ENCODE measurements at regions not wholly inside any gene's neighbourhood (a gene's known extent, or its start where the extent isn't known, plus 50 kb on each side); places are given as distances from the start of the nearest gene placed in this dataset.

- no peak for TF ChIP-seq ZNF70 (CRISPR knock-in tag; IDR thresholded peaks at IDR 0.05)
- TF ChIP-seq PATZ1 (CRISPR knock-in tag; IDR thresholded peaks at IDR 0.05; ENCODE audit: borderline replicate concordance), result no peak
- TF ChIP-seq TSHZ2 (CRISPR knock-in tag; IDR thresholded peaks at IDR 0.05), result no peak
- no peak for TF ChIP-seq BACH2 (CRISPR knock-in tag; IDR thresholded peaks at IDR 0.05; ENCODE audit: borderline replicate concordance)
- no peak for TF ChIP-seq ESRRG (CRISPR knock-in tag; IDR thresholded peaks at IDR 0.05)
- no peak for TF ChIP-seq PPARA (CRISPR knock-in tag; IDR thresholded peaks at IDR 0.05; ENCODE audit: borderline replicate concordance)
- no peak for TF ChIP-seq SNAI2 (CRISPR knock-in tag; IDR thresholded peaks at IDR 0.05)
- TF ChIP-seq ZFP3 (CRISPR knock-in tag; IDR thresholded peaks at IDR 0.05), result no peak
- TF ChIP-seq GLIS3 (CRISPR knock-in tag; IDR thresholded peaks at IDR 0.05), result no peak
- TF ChIP-seq, protein P1, sequence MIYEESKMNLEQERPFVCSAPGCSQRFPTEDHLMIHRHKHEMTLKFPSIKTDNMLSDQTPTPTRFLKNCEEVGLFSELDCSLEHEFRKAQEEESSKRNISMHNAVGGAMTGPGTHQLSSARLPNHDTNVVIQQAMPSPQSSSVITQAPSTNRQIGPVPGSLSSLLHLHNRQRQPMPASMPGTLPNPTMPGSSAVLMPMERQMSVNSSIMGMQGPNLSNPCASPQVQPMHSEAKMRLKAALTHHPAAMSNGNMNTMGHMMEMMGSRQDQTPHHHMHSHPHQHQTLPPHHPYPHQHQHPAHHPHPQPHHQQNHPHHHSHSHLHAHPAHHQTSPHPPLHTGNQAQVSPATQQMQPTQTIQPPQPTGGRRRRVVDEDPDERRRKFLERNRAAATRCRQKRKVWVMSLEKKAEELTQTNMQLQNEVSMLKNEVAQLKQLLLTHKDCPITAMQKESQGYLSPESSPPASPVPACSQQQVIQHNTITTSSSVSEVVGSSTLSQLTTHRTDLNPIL (CRISPR knock-in tag; IDR thresholded peaks at IDR 0.05; ENCODE audit: low read depth), result no peak
- no peak for TF ChIP-seq POU6F1 (CRISPR knock-in tag; IDR thresholded peaks at IDR 0.05; ENCODE audit: borderline replicate concordance, low read depth)
- TF ChIP-seq RARB (CRISPR knock-in tag; IDR thresholded peaks at IDR 0.05), result no peak
- no peak for TF ChIP-seq ZC3H10 (CRISPR knock-in tag; IDR thresholded peaks at IDR 0.05)
- TF ChIP-seq ARNTL (CRISPR knock-in tag; IDR thresholded peaks at IDR 0.05; ENCODE audit: borderline replicate concordance, low read depth), result no peak
- no peak for TF ChIP-seq ISL1 (CRISPR knock-in tag; IDR thresholded peaks at IDR 0.05)
- TF ChIP-seq TCF4 (CRISPR knock-in tag; IDR thresholded peaks at IDR 0.05; ENCODE audit: borderline replicate concordance), result no peak
- ATAC-seq, result no peak
Measured at GRCh38 chr1:17946434-17946833, 161.2 kb upstream of the IGSF21 start.

DNA sequence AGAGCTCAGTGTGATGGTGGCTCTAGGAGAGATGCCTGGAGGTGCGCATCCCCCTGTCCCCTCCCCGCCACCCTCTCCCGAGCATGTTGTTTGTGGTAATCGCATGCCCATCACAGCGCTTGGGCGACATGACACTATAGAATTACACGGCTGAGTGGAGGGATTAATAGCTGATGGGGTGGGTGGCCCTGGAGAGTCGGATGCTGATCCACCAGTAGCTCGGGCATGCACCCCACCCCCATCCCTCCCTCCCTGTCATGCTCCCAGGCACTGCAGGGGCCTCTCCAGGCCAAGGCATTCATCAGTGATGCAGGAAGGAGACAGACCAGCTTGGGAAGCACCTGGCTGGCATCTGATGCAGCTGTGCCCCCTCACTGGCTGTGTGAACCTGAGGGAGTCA lies 159.0 kb upstream of the IGSF21 start:
- ATAC-seq, result no peak
- TF ChIP-seq ZNF70 (CRISPR knock-in tag; IDR thresholded peaks at IDR 0.05) (no peak), ARNTL (CRISPR knock-in tag; IDR thresholded peaks at IDR 0.05; ENCODE audit: borderline replicate concordance, low read depth) (no peak), BACH2 (CRISPR knock-in tag; IDR thresholded peaks at IDR 0.05; ENCODE audit: borderline replicate concordance) (no peak), PPARA (CRISPR knock-in tag; IDR thresholded peaks at IDR 0.05; ENCODE audit: borderline replicate concordance) (no peak), CSDC2 (CRISPR knock-in tag; IDR thresholded peaks at IDR 0.05) (no peak), POU6F1 (CRISPR knock-in tag; IDR thresholded peaks at IDR 0.05; ENCODE audit: borderline replicate concordance, low read depth) (no peak), GLIS3 (CRISPR knock-in tag; IDR thresholded peaks at IDR 0.05) (no peak)

DNA sequence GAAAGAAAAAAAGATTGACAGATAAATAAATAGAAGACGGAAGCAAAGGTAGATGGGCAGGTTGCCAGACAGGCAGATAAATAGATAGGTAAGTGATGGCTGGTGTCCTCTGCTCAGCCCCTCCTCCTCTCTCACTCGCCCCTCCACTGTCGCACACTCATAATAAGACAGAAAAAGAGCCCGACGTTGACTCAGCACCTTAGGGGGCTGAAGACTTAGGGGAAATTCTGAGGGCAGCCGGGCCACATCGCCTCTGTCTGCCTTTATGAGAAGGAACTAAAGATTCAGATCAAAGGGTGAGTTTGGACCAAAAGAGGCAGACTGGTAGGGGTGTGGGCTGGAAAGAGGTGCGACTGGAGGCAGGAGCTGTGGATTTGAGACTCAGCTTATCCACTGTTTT lies 158.1 kb upstream of the IGSF21 start:
- ATAC-seq, result no peak
- TF ChIP-seq GLIS3 (CRISPR knock-in tag; IDR thresholded peaks at IDR 0.05) (no peak), SNAI2 (CRISPR knock-in tag; IDR thresholded peaks at IDR 0.05) (no peak), ZNF8 (CRISPR knock-in tag; IDR thresholded peaks at IDR 0.05) (no peak), TCF4 (CRISPR knock-in tag; IDR thresholded peaks at IDR 0.05; ENCODE audit: borderline replicate concordance) (no peak), TOX (CRISPR knock-in tag; IDR thresholded peaks at IDR 0.05; ENCODE audit: borderline replicate concordance) (no peak), CSDC2 (CRISPR knock-in tag; IDR thresholded peaks at IDR 0.05) (no peak), ZFP30 (CRISPR knock-in tag; IDR thresholded peaks at IDR 0.05) (no peak), ISL1 (CRISPR knock-in tag; IDR thresholded peaks at IDR 0.05) (no peak), OSR1 (CRISPR knock-in tag; IDR thresholded peaks at IDR 0.05) (no peak), ZC3H10 (CRISPR knock-in tag; IDR thresholded peaks at IDR 0.05) (no peak), ESRRG (CRISPR knock-in tag; IDR thresholded peaks at IDR 0.05) (no peak), PPARA (CRISPR knock-in tag; IDR thresholded peaks at IDR 0.05; ENCODE audit: borderline replicate concordance) (no peak), ARNTL (CRISPR knock-in tag; IDR thresholded peaks at IDR 0.05; ENCODE audit: borderline replicate concordance, low read depth) (no peak), ZNF70 (CRISPR knock-in tag; IDR thresholded peaks at IDR 0.05) (no peak), ZNF565 (CRISPR knock-in tag; conservative IDR thresholded peaks at IDR 0.05; ENCODE audit: low read depth) (no peak), POU6F1 (CRISPR knock-in tag; IDR thresholded peaks at IDR 0.05; ENCODE audit: borderline replicate concordance, low read depth) (no peak)
- TF ChIP-seq, protein P2, sequence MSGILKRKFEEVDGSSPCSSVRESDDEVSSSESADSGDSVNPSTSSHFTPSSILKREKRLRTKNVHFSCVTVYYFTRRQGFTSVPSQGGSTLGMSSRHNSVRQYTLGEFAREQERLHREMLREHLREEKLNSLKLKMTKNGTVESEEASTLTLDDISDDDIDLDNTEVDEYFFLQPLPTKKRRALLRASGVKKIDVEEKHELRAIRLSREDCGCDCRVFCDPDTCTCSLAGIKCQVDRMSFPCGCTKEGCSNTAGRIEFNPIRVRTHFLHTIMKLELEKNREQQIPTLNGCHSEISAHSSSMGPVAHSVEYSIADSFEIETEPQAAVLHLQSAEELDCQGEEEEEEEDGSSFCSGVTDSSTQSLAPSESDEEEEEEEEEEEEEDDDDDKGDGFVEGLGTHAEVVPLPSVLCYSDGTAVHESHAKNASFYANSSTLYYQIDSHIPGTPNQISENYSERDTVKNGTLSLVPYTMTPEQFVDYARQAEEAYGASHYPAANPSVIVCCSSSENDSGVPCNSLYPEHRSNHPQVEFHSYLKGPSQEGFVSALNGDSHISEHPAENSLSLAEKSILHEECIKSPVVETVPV (CRISPR knock-in tag; IDR thresholded peaks at IDR 0.05), result no peak
